Keratinocyte (primary cell): ENCODE measurements at regions not wholly inside any gene's neighbourhood (a gene's known extent, or its start where the extent isn't known, plus 50 kb on each side); places are given as distances from the start of the nearest gene placed in this dataset.

Experiments used
- CTCF ChIP-seq, 3 experiments: IDR thresholded peaks in 1 of 3; conservative IDR thresholded peaks in 1 of 3; optimal IDR thresholded peaks in 1 of 3; 2 replicates in 2 of 3; 3 replicates in 1 of 3; pipeline versions ENCODE3 to v1.5.1; 2011; ENCODE audit warnings: low read length in 3 of 3, mild to moderate bottlenecking in 3 of 3, moderate library complexity in 2 of 3, control low read depth in 1 of 3, inconsistent platforms in 1 of 3; ENCODE audit not compliant: insufficient read depth in 2 of 3; ENCODE audit errors: extremely low read depth in 1 of 3
- EZH2 ChIP-seq: IDR thresholded peaks from one replicate; pipeline ENCODE4 v1.6.1; 2012; ENCODE audit warnings: inconsistent platforms, mild to moderate bottlenecking, low read length, moderate library complexity

GRCh38 chr12:118846416-118846815, 134.9 kb upstream of the SRRM4 start:
- TF ChIP-seq CTCF (optimal IDR thresholded peaks at IDR 0.05 in 1 of 3, IDR thresholded peaks at IDR 0.05 in 1 of 3, conservative IDR thresholded peaks at IDR 0.05 in 1 of 3; ENCODE audit: extremely low read depth in 1 of 3, insufficient read depth in 2 of 3, low read length in 3 of 3), result no peak
- TF ChIP-seq EZH2, result no peak
